GM19467 (cell line): ENCODE measurements at regions not wholly inside any gene's neighbourhood (a gene's known extent, or its start where the extent isn't known, plus 50 kb on each side); places are given as distances from the start of the nearest gene placed in this dataset.

Source experiments
- ATAC-seq: cut with Tn5 transposase; IDR thresholded peaks from one replicate; pipeline ENCODE4 v1.9.1; 2021; ENCODE audit warnings: mild to moderate bottlenecking, moderate library complexity; ENCODE audit not compliant: unreplicated experiment

DNA sequence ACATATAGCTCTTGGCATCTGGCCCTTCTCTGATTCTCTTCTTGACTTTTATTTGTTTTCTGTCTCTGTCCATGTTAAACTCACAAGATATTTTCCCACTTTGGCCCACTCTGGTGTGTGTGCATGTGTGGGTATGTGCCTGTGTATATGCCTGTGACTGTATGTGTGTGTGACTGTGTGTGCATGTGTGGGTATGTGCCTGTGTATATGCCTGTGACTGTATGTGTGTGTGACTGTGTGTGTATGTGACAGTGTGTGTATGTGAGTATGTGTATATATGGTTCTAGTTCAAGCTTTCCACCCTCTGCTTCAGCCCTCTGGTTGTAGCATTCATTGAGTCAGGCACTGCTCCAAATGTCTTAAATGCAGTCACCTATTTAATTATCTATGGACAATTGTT lies 88.6 kb upstream of the GGTLC1 start:
- no peak for ATAC-seq

DNA sequence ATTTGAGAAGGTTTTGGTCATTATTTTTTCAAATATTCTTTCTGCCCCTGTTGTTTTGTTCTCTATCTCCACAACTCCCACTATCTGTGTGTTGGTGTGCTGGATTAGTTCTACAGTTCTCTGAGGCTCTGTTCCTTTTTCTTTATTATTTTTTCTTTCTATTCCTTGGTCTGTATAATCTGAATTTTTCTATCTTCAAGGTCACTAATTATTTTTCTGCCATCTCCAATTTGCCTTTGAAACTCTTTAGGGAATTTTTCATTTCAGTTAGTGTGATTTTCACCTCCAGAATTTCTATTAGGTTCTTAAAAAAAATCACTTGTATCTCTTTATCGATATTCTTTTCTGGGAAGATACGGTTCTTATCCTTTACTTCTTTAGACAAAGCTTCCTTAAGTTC lies 82.1 kb upstream of the GGTLC1 start:
- no peak for ATAC-seq

DNA sequence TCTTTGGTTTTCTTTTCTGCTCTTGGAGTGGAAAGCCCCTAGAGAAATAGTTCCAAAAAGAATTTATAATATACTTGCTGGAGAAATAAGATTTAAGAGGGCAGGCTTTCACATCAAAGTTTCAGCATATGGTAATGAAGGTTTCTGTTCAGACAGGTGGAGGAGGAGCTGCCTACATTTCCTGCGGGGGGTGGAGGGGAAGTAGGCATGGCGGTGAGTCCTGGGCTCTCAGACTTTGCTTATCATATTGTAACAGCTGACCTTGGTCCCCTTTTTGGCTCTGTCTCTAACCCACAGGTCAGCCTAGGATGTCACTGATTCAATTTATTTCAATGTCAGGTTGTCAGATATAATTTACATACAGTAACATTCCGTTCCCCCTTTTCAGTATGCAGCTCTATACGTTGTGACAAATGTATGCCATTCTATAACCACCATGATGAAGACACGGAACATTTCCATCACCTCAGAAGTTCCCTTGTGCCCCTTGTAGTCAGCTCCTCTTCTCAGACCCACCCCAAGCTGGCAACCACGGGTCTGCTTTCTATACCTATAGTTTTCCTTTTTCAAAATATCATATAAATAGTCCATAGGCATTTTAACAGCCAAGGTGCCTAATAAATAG lies 77.6 kb upstream of the GGTLC1 start:
- ATAC-seq = no peak

DNA sequence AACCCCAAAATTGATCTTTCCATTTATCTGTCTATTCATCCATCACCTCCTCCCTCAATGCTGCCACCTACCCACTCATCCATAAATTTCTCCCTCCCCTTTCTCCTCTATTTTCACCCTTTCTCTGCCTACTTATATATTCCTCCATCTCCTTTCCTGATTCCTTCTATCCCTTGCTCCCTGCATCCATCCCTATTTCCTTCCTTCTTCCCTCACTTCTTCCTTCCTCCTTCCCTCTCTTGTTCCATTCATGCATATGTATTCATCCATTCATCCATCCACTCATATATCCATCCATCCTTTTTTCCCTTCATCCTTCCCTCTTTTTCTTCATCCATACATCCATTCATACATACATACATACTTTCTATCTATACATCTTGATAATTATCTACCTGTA lies 76.3 kb upstream of the GGTLC1 start:
- no peak for ATAC-seq

DNA sequence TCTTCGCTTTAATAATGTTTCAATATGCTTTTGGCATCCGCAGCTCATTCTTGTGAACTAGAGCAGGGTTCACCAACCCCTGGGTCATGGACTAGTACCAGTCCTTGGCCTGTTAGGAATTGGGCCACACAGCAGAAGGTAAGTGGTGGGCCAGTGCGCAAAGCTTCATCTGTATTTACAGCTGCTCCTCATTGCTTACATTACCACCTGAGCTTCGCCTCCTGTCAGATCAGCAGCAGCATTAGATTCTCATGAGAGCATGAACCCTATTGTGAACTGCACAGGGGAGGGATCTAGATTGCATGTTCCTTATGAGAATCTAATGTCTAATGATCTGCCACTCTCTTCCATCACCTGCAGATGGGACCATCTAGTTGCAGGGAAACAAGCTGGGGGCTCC lies 75.5 kb upstream of the GGTLC1 start:
- no peak for ATAC-seq

DNA sequence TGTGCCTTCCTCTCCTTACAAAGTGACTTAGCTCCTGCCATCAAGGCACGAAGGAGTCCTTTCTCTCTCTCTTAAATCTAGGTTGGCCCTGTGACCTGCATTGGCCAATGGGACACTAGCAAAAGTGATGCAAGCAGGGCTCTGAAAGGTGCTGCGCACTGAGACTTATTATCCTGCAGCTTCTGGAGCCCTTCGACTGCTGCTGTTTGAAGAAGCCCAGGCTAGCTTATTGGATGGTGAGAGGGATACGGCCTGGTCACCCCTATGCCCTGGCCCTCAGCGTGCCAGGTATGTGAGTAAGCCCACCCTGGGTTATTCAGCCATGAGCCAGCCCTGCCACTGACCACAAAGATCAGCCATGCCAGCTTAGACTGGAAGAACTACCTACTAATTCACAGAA lies 74.5 kb upstream of the GGTLC1 start:
- no peak for ATAC-seq

DNA sequence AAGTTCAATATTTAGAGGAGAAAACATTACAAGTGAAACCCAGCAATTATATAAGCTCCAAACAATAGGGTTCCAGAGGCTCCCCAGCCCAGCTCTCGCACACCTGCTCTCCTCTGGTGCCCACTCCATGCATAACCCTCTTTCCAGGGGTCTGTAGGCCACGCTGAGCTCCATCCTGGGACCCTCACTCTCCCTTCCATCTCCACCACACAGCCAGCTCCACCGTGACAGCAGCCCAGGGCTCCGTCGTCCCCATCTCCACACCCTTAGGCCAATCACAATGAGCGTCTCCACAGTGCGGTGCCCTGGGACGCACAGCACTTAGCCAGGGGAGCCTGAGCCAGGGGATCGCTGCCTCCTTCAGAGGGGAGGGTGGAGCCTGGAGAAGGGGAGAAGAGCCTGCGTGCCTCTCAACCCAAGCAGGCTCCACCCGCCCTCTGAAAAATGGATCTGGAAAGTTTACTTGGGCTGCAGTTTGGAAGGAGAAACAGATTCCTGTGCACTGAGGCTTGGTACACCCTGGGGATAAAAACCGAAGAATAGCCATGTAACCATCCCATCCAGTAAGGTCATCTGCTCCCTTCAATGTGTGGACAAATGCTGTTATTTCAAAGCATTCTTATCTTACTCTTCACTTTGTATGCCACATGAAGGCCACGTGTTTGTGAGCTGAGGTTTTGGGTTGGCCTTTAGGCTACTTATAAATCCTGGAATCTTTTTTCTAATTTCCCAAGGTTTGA lies 72.4 kb upstream of the GGTLC1 start:
- ATAC-seq = no peak

DNA sequence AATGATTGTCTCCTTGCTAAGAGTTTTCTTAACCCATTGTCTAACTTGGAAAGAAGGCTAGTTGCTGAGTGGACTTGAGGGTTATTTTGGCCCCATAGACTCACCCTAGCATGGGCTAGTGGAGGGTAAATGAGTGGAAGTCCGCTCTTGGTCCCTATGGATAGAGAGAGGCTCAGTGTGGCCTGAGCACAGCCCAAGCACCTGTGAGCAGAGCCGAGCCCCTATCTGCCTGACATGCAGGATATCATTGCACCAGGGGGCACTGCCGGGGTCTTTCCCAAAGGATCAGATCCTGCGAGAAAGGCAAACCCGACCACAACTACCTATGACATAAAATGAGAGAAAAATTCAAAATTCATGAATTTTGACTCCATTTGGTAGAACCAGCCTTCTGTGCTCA lies 70.6 kb upstream of the GGTLC1 start:
- ATAC-seq = no peak

DNA sequence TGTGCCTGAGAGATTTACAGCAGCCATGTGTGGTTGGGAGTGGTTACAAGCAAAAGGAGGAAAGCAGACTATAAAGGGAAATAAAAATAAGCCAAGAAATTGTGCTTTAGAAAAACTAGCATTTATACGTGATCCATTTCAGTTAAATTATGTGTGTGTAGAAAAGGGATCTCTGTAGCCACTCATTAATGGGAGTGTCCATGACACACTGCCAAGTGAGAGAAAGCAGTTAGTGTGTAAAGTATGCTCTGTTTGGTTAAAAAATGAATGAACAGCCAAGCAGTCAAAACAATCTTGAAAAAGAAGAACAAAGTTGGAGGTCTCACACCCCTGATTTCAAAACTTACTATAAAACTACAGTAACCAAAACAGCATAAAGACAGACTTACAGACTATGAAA lies 67.9 kb upstream of the GGTLC1 start:
- ATAC-seq = no peak

DNA sequence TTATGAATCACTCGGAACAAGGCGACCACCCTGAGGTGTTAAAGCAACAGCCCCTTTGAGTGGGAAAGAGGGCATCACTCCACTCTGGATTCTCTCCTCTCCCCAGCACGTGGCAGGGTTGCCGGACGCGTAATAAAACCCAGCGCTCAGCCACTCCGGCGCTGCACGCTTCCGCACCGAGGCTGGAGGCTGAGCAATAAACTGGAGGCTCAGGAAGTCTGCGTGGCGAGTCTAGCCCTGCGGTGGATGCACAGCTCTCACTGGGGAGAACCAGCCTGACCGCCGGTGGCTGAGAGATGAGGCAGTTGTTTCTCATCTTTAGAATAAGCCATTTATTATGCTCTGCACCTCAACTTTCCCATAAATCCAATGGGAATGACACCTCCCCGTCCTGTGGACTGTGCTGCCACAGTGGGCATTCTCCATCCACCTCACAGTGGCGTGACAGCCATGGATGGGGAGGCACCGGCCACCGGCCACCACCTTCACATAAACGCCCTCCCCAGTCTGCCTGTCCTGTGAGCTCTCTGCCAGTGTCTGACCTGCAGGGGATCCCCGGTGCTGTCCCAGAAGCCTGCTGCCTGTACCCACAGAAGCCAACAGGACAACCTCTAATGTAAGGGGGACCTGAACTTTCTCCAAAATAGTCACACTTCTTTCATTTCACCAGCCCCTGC lies 64.2 kb upstream of the GGTLC1 start:
- no peak for ATAC-seq

DNA sequence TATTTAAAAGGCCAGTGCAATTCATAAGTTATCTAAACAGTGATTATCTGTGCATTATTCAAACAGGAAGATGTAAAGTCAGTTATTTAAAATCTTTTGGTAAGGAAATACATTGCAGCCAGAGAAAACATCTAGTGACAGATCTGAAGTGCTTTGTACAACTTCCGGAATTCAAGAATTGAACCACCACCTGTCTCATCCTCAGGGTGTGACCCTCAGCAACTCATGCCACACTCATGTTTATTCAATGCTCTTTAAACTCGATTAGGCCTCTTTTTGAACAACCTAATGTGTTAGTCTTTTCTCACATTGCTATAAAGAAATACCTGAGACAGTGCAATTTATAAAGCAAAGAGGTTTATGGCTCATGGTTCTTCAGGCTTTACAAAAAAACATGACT lies 62.6 kb upstream of the GGTLC1 start:
- ATAC-seq = no peak

DNA sequence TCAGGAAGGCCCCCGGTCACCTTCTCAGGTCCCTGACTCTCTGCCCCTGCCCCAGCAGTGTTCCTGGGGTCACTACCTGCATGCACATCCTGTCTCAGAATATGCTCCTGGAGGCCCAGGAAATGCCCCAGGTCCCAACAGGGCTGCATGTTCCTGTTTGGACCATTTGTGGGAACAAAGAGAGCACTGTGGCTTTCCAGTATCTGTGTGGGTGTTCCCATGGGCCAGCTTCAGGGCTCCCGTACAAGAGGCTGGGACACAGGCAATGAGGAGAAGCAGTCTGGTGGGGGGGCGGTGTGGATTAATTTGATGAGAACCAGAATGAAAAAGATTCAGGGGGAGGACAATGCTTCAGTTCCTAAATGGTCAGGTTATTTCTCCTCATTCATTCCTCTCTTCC lies 61.5 kb upstream of the GGTLC1 start:
- ATAC-seq = no peak

DNA sequence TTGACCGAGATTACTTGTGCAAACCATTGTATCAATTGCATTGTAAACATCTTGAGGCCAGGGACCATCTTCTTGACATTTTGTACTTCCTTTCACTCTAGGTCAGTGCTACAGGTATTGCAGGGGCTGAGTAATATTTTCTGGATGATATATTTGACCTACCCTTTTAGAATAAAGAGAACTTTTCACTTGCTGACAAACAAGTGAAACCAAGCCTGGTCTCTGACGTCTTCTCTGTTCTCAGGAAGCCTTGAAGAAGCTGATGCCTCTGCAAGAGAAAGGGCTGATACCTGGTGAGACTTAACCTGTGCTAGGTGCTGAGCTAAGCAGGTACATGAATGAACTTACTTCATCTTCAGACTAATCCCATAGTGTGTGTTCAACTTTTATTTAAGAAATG lies 60.5 kb upstream of the GGTLC1 start:
- ATAC-seq = no peak

DNA sequence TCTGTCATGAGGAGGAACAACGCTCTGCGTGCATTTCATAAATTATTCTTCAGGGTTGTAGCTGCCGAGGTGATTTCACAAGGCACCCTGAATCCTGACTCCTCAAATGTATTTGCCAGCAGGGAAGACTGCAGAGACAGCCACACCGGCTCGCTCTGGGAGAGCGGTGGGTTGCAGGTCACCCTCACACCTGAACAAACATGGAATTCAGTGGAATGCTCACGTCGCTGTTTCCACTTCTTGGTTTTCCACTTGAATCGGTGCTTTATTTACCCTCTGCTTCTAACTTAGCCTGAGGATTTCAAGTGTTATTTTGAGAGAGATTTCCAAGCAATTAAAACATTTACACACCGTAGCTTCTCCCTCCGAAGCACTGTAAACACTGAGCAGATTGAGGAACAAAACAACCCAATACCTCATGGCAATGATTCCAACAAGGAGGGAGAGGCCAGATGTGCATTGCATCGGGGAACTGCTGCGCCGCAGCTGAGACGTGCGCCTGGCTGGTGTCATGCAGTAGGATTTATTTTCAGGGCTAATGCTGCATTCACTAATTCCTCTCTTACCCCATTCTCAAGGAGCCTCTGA lies 59.5 kb upstream of the GGTLC1 start:
- ATAC-seq = no peak

DNA sequence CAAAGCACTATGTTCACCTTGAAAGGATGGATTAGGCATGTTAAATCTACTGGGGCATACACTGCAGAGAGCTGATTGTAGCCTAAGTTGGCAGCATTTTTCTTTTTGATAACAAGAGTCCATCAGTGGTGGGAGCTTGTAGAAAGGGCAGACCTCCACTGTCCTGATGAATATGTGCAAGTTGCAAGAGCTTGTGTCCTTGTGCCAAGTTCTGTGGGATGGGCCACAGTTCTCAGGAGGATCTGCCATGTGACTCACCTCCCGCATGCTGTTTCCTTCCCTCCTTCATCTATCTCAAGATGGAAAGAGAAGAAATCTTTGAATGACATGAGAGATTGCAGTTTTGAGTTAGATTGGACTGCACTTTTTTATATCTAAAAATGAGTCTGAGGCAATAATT lies 58.3 kb upstream of the GGTLC1 start:
- ATAC-seq = no peak

DNA sequence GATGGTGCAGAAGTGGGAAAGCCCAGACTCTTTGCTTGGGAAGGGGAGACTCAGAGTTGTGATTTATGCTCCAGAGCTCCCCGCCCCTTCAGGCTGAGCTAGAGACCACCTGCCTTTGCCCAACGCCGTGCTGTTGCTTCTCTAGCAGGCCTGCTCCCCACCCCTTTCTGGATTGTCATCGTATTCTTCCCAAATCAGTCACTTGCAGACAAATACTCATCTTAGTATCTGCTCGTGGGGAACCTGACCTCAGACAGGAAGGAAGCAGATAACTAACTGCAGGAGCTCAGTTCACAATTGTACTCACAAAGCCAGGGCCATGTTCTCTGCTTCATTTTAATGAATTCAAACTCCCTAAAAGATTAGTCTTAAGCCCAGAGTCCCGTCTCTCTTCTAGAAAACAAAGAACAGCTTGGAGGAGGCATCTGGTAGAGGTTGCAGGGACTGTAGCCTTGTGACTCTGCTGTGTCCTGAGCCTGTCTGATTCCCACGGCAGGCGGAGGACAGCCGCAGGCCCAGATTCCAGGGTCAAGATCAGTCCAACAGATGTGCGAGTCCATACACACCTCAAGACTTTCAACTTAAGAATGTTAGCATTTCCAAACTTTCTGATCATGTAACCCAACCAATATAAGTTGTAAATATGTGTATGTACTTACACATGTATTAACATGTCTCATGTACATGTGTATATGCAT lies 57.2 kb upstream of the GGTLC1 start:
- no peak for ATAC-seq

DNA sequence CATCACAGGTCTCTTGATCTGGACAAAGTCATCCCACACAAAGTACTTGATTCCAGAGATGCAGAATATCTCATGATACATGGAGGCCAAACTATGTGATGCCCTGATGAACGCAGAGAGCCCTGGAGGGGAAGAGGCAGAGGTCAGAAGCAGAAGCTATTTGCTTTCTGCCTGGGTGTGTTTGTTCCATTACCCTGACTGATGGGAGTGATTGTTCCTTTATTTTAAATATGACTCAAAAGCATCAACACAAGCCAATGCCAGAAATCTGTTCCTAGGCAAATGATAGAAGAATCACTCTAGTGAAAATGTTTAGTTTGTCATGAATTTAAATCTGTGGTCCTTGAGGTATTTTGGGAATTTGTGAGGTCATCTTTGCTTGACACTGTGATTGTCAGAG lies 54.7 kb upstream of the GGTLC1 start:
- no peak for ATAC-seq

DNA sequence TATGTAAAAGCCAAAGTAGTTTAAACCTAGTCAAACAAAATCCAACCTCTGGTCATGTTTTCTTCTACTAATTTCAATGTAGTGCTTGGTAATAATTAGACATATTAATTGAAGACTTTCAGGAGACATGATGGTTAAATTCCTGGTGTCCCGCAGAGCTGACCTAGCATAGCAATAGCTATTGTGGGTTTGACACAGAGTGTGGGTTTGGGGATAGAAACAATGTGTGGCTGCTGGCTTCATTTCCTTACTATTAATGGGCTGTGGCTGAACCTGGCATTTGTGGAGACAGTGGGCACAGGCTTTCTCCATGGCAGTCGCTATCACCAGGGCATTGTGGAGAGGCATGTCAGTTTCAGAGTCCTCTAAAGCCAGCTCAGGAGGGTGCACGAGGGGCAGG lies 54.1 kb upstream of the GGTLC1 start:
- ATAC-seq = no peak

DNA sequence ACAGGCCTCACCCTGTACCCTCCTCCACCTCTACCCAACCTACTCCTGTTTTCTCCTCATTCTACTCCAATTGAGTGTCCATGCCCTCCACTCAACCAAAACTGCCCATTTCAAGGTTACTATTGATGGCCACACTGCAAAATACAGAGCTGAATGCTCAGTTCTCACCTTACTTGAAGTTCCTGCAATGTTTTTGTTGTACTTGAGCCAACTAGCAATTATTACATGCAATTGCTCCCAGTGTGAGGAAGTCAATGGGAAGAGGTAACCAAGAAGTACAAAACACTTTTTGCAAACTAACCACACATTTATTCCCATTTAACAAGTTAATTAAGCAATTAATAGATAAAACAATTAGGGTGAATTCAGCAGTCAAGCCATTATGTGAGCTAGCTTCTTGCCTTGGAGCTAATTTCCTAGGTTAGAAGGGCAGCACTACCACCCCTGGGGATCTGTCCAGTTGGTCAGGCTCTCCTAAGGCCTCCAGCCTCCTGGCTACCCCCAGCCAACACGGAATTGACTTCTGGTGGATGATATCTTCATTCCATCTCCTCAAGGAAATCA lies 52.4 kb upstream of the GGTLC1 start:
- ATAC-seq = no peak

DNA sequence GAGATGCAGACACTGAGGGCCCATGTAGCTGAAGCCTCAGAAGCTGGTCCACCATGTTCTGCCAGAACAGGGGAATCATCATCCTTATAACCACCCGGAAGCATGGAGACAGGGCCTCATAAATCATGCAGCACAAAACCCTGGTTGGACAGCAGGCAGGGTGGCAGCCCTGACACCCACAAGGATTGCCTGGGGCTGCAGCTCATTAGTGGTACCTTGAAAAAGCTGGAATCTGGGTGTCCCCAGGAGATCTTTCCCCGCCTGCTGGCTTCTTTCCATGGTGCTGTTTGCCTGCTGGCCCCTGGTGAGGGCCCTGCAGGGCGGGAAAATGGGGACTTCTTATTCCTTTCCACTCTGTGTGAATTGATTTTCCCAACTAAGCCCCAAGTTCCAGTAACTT lies 50.6 kb upstream of the GGTLC1 start:
- ATAC-seq = no peak
